ENCODE measurements at regions not wholly inside any gene's neighbourhood (a gene's known extent, or its start where the extent isn't known, plus 50 kb on each side); places are given as distances from the start of the nearest gene placed in this dataset.

DNA sequence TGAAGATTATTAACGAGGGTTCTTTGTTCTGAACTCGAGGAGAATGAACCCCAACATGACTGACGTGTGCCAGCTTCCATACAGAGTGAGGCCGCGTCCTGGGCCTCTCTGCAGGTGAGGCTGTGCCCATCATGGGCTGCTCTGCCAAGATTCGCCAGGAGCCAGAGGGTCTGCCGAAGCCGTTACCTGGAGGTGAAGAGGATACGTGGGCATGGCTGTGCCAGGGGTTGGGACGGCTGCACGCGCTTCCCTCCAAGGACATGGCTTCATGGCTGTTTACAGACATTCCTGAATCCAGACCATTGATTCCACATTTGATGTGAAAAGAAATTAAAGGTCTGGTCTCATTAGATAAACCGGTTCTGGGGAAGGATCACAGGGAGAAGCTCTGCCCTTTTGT lies 211.4 kb upstream of the SALL3 start:
- no peak for ATAC-seq
- TF ChIP-seq ISL1 (CRISPR knock-in tag; IDR thresholded peaks at IDR 0.05): no peak
- TF ChIP-seq TOX (CRISPR knock-in tag; IDR thresholded peaks at IDR 0.05; ENCODE audit: borderline replicate concordance): no peak
- TF ChIP-seq, protein P1, sequence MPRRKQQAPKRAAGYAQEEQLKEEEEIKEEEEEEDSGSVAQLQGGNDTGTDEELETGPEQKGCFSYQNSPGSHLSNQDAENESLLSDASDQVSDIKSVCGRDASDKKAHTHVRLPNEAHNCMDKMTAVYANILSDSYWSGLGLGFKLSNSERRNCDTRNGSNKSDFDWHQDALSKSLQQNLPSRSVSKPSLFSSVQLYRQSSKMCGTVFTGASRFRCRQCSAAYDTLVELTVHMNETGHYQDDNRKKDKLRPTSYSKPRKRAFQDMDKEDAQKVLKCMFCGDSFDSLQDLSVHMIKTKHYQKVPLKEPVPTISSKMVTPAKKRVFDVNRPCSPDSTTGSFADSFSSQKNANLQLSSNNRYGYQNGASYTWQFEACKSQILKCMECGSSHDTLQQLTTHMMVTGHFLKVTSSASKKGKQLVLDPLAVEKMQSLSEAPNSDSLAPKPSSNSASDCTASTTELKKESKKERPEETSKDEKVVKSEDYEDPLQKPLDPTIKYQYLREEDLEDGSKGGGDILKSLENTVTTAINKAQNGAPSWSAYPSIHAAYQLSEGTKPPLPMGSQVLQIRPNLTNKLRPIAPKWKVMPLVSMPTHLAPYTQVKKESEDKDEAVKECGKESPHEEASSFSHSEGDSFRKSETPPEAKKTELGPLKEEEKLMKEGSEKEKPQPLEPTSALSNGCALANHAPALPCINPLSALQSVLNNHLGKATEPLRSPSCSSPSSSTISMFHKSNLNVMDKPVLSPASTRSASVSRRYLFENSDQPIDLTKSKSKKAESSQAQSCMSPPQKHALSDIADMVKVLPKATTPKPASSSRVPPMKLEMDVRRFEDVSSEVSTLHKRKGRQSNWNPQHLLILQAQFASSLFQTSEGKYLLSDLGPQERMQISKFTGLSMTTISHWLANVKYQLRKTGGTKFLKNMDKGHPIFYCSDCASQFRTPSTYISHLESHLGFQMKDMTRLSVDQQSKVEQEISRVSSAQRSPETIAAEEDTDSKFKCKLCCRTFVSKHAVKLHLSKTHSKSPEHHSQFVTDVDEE (CRISPR knock-in tag; IDR thresholded peaks at IDR 0.05): no peak
- no peak for TF ChIP-seq PPARA (CRISPR knock-in tag; IDR thresholded peaks at IDR 0.05; ENCODE audit: borderline replicate concordance)
- no peak for TF ChIP-seq ZNF8 (CRISPR knock-in tag; IDR thresholded peaks at IDR 0.05)
- TF ChIP-seq ZNF70 (CRISPR knock-in tag; IDR thresholded peaks at IDR 0.05): no peak
- TF ChIP-seq, protein P2, sequence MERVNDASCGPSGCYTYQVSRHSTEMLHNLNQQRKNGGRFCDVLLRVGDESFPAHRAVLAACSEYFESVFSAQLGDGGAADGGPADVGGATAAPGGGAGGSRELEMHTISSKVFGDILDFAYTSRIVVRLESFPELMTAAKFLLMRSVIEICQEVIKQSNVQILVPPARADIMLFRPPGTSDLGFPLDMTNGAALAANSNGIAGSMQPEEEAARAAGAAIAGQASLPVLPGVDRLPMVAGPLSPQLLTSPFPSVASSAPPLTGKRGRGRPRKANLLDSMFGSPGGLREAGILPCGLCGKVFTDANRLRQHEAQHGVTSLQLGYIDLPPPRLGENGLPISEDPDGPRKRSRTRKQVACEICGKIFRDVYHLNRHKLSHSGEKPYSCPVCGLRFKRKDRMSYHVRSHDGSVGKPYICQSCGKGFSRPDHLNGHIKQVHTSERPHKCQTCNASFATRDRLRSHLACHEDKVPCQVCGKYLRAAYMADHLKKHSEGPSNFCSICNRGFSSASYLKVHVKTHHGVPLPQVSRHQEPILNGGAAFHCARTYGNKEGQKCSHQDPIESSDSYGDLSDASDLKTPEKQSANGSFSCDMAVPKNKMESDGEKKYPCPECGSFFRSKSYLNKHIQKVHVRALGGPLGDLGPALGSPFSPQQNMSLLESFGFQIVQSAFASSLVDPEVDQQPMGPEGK (CRISPR knock-in tag; IDR thresholded peaks at IDR 0.05; ENCODE audit: borderline replicate concordance): no peak
- no peak for TF ChIP-seq TCF4 (CRISPR knock-in tag; IDR thresholded peaks at IDR 0.05; ENCODE audit: borderline replicate concordance)
- no peak for TF ChIP-seq CSDC2 (CRISPR knock-in tag; IDR thresholded peaks at IDR 0.05)
- TF ChIP-seq ZNF565 (CRISPR knock-in tag; conservative IDR thresholded peaks at IDR 0.05; ENCODE audit: low read depth): no peak
- TF ChIP-seq SNAI2 (CRISPR knock-in tag; IDR thresholded peaks at IDR 0.05): no peak
- no peak for TF ChIP-seq ZFP30 (CRISPR knock-in tag; IDR thresholded peaks at IDR 0.05)
- no peak for TF ChIP-seq BACH2 (CRISPR knock-in tag; IDR thresholded peaks at IDR 0.05; ENCODE audit: borderline replicate concordance)

DNA sequence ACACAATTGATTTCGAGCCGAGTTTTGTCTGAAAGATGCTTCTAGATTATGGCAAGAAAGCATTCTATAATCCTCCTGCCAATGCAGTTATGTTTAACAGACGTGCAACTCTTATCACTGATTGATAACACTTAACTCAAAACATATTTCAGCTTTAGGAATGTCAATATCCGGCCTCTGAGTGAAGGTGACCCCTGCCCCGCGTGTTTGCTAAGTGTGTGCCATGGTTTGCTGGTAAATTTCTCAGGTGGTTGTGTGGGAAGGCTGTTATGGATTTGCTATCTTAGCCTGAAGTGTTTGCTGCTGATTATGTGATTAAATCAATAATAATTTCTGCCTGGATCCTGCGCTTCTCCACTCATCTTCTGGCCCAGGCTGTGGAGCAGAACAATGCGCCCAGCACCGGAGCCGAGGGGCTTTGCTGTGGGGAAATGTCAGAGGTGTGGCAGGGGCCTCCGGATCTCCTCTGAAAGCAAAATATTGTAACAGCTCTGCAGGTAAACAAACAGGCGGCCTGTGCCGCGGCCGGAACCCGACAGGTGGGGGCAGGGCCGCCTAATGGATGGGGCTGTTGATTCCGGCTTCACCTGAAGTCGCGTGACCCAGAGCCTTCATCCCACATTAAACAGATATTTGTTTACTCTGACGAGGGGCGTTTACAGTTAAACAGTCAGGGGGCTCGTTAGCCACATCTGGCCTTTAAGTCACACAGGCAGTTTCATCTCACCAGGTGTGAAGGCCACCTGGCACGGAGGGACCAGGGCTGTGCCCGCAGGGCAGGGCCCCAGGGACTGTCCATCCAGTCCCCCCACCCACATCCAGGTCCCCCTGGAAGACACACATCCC lies 210.7 kb upstream of the SALL3 start:
- no peak for TF ChIP-seq ARNTL (CRISPR knock-in tag; IDR thresholded peaks at IDR 0.05; ENCODE audit: borderline replicate concordance, low read depth)
- no peak for TF ChIP-seq ZNF565 (CRISPR knock-in tag; conservative IDR thresholded peaks at IDR 0.05; ENCODE audit: low read depth)
- TF ChIP-seq, protein P3, sequence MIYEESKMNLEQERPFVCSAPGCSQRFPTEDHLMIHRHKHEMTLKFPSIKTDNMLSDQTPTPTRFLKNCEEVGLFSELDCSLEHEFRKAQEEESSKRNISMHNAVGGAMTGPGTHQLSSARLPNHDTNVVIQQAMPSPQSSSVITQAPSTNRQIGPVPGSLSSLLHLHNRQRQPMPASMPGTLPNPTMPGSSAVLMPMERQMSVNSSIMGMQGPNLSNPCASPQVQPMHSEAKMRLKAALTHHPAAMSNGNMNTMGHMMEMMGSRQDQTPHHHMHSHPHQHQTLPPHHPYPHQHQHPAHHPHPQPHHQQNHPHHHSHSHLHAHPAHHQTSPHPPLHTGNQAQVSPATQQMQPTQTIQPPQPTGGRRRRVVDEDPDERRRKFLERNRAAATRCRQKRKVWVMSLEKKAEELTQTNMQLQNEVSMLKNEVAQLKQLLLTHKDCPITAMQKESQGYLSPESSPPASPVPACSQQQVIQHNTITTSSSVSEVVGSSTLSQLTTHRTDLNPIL (CRISPR knock-in tag; IDR thresholded peaks at IDR 0.05; ENCODE audit: low read depth): no peak
- no peak for TF ChIP-seq ESRRG (CRISPR knock-in tag; IDR thresholded peaks at IDR 0.05)
- TF ChIP-seq, protein P4, sequence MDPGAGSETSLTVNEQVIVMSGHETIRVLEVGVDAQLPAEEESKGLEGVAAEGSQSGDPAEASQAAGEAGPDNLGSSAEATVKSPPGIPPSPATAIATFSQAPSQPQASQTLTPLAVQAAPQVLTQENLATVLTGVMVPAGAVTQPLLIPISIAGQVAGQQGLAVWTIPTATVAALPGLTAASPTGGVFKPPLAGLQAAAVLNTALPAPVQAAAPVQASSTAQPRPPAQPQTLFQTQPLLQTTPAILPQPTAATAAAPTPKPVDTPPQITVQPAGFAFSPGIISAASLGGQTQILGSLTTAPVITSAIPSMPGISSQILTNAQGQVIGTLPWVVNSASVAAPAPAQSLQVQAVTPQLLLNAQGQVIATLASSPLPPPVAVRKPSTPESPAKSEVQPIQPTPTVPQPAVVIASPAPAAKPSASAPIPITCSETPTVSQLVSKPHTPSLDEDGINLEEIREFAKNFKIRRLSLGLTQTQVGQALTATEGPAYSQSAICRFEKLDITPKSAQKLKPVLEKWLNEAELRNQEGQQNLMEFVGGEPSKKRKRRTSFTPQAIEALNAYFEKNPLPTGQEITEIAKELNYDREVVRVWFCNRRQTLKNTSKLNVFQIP (CRISPR knock-in tag; IDR thresholded peaks at IDR 0.05; ENCODE audit: borderline replicate concordance, low read depth): no peak
- TF ChIP-seq ZC3H10 (CRISPR knock-in tag; IDR thresholded peaks at IDR 0.05): no peak
- no peak for ATAC-seq

DNA sequence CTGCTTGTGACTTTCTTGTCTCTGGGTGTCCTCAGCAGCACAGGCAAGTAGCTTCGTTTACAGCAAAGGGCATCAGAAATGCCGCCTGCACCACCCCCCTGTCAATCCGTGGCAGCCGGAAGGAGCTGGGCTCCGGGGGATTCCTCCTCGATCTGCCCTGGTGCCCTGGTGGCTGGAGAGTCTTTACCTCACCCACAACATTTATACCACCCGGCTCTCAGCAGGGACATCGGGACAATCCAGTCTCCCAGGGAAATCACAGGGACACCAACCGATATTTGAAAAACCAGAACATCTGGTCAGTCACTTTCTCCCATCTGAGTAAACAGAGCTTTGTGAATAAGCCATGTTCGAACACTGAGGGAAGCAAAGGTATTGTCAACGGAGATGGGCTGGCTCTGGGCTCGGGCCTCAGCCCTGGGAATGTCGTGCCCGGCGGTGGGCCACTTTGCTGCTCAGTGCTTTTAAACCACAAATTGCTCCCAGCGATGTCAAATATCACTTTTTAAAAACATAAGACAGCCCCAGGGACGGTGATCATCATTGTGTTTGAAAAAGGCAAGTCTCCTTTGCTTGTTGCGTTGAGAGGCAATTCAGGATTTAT lies 210.0 kb upstream of the SALL3 start:
- TF ChIP-seq ESRRG (CRISPR knock-in tag; IDR thresholded peaks at IDR 0.05) (no peak), TOX (CRISPR knock-in tag; IDR thresholded peaks at IDR 0.05; ENCODE audit: borderline replicate concordance) (no peak)
- TF ChIP-seq, protein P1 (CRISPR knock-in tag; IDR thresholded peaks at IDR 0.05): no peak
- TF ChIP-seq, protein P2 (CRISPR knock-in tag; IDR thresholded peaks at IDR 0.05; ENCODE audit: borderline replicate concordance): no peak
- TF ChIP-seq, protein P5, sequence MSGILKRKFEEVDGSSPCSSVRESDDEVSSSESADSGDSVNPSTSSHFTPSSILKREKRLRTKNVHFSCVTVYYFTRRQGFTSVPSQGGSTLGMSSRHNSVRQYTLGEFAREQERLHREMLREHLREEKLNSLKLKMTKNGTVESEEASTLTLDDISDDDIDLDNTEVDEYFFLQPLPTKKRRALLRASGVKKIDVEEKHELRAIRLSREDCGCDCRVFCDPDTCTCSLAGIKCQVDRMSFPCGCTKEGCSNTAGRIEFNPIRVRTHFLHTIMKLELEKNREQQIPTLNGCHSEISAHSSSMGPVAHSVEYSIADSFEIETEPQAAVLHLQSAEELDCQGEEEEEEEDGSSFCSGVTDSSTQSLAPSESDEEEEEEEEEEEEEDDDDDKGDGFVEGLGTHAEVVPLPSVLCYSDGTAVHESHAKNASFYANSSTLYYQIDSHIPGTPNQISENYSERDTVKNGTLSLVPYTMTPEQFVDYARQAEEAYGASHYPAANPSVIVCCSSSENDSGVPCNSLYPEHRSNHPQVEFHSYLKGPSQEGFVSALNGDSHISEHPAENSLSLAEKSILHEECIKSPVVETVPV (CRISPR knock-in tag; IDR thresholded peaks at IDR 0.05): no peak
- ATAC-seq: no peak
